MCF 10A (cell line): ENCODE measurements at regions not wholly inside any gene's neighbourhood (a gene's known extent, or its start where the extent isn't known, plus 50 kb on each side); places are given as distances from the start of the nearest gene placed in this dataset.

Experiments
- BruUV-seq: library from RNA; stranded (reverse); fragments of 400-500 nt; replicated peaks from 2 replicates; lab custom pipeline; 2021; lab: Mats Ljungman, UMichigan
- CTCF ChIA-PET: fragments of 300-600 bp; sonication (Branson Sonifier 250); formaldehyde crosslinking; extraction: SDS; loops from one replicate; lab custom pipeline; 2021; ENCODE audit warnings: antibody characterized with exemption, inconsistent platforms; lab: Yijun Ruan, JAX
- POLR2A ChIA-PET: fragments of 300-600, 350-650 bp; sonication (Branson Sonifier 250); formaldehyde crosslinking; extraction: SDS; loops from one replicate; lab custom pipeline; 2020; ENCODE audit warnings: antibody characterized with exemption, inconsistent platforms; lab: Yijun Ruan, JAX
- DNase-seq: peaks from one replicate; pipeline ENCODE4 v3.0.0-alpha.2; 2018; ENCODE audit not compliant: unreplicated experiment
- H3K27ac Mint-ChIP-seq: one replicate; pipeline ENCODE4 v1.8.0; 2022; ENCODE audit warnings: mild to moderate bottlenecking, low read depth, mixed read lengths; ENCODE audit not compliant: unreplicated experiment
- H3K27me3 Mint-ChIP-seq: one replicate; pipeline ENCODE4 v1.8.0; 2022; ENCODE audit warnings: mixed read lengths; ENCODE audit not compliant: insufficient read depth, unreplicated experiment
- H3K36me3 Mint-ChIP-seq: one replicate; pipeline ENCODE4 v1.8.0; 2022; ENCODE audit warnings: mild to moderate bottlenecking, moderate library complexity, mixed read lengths; ENCODE audit not compliant: insufficient read depth, unreplicated experiment
- H3K4me1 Mint-ChIP-seq: one replicate; pipeline ENCODE4 v1.8.0; 2022; ENCODE audit warnings: mixed read lengths; ENCODE audit not compliant: insufficient read depth, unreplicated experiment
- H3K4me3 Mint-ChIP-seq: one replicate; pipeline ENCODE4 v1.8.0; 2022; ENCODE audit warnings: mild to moderate bottlenecking, moderate library complexity, mixed read lengths; ENCODE audit not compliant: unreplicated experiment
- H3K9me3 Mint-ChIP-seq: one replicate; pipeline ENCODE4 v1.8.0; 2022; ENCODE audit warnings: mixed read lengths; ENCODE audit not compliant: unreplicated experiment
- intact Hi-C: fragments of 100-400 bp; cut with micrococcal nuclease; formaldehyde crosslinking; loops from 2 replicates; pipeline ENCODE4 v1.14.1; 2022
- TF ChIP-seq, protein P1 (sequence below): fragments of 200-600 bp; IDR thresholded peaks from one replicate; pipeline ENCODE4 v1.8.0; 2022; ENCODE audit warnings: antibody characterized with exemption, mild to moderate bottlenecking; ENCODE audit not compliant: unreplicated experiment

DNA sequence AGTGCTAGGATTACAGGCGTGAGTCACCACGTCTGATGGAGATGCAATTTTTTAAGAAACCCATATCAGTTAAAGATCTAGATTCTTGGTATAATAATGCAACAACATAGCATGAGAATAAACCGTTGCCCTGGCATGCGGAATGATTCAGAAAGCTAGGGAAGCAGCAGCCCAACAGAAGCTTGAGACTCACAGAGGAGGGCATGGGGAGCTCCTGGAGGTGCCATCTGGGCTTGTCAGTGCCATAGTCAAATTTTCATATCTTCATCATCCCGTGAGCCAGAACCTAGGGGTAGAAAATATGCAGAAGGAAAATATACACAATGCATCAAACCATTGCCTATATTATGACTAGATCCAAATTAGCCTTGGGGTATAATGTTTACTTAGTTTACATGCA, 118.7 kb upstream of the ADAMTS16 start:
- peaks cover 13% of the 10 kb centered on the region for H3K4me1 Mint-ChIP-seq
- no peak overlapping the region for H3K4me3 Mint-ChIP-seq
- intact Hi-C loops: no loop called here
- POLR2A ChIA-PET: no interaction called here
- BruUV-seq: no TSS peak
- no peak for DNase-seq
- CTCF ChIA-PET: interaction anchor here (0.6 to 0.7 kb wide), 2 partner anchors 79 to 690 kb away, joined by 3 to 5 read pairs; no protein-coding TSS in a partner anchor
- H3K27me3 Mint-ChIP-seq: no peaks in the 10 kb centered on the region
- peaks cover 8% of the 10 kb centered on the region for H3K9me3 Mint-ChIP-seq
- H3K36me3 Mint-ChIP-seq: no peaks in the 10 kb centered on the region
- TF ChIP-seq, protein P1, sequence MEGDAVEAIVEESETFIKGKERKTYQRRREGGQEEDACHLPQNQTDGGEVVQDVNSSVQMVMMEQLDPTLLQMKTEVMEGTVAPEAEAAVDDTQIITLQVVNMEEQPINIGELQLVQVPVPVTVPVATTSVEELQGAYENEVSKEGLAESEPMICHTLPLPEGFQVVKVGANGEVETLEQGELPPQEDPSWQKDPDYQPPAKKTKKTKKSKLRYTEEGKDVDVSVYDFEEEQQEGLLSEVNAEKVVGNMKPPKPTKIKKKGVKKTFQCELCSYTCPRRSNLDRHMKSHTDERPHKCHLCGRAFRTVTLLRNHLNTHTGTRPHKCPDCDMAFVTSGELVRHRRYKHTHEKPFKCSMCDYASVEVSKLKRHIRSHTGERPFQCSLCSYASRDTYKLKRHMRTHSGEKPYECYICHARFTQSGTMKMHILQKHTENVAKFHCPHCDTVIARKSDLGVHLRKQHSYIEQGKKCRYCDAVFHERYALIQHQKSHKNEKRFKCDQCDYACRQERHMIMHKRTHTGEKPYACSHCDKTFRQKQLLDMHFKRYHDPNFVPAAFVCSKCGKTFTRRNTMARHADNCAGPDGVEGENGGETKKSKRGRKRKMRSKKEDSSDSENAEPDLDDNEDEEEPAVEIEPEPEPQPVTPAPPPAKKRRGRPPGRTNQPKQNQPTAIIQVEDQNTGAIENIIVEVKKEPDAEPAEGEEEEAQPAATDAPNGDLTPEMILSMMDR: no peak
- H3K27ac Mint-ChIP-seq: no peak overlapping the region

DNA sequence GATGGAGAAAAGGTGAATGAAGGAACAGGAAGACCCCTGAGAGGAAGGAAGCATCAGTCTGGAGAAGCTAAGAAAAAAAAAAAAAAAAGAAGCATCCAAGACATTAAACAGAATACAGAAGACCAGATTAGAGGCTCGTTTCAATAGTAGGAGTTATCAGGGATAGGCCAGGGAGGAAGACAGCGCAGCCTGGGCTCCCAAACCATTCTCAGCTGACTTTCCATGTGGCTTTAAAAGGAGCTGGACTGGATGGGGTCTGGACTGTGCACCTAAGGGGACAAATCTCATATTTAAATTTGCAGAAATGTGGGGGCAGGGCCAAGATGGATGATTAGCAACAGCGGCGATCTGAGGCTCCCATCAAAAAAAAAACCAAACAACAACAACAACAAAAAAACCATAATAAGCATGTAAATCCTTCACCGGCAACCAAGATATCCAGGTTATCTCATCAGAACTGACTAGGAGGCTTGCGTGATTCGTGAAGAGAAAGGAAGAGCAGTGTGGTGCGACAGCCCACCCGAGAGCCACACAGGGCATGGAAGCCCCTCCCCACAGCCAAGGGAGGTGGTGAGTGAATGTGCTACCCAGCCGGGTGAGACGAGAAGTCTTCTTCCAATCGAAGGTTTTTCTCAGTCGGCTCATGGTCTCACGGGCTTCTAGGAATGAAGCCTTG, 114.9 kb upstream of the ADAMTS16 start:
- no peaks in the 10 kb centered on the region for H3K27me3 Mint-ChIP-seq
- intact Hi-C loops: no loop called here
- TF ChIP-seq, protein P1: no peak
- no peak overlapping the region for H3K27ac Mint-ChIP-seq
- no peak for DNase-seq
- H3K4me3 Mint-ChIP-seq: peak overlapping the region; percentile 45
- H3K9me3 Mint-ChIP-seq: peaks cover 8% of the 10 kb centered on the region
- no peaks in the 10 kb centered on the region for H3K36me3 Mint-ChIP-seq
- POLR2A ChIA-PET: interaction anchor here (0.6 kb wide), 1 partner anchor 1611 kb away, joined by 5 read pairs; no protein-coding TSS in a partner anchor
- no TSS peak for BruUV-seq
- CTCF ChIA-PET: no interaction called here
- H3K4me1 Mint-ChIP-seq: peaks cover 6% of the 10 kb centered on the region

DNA sequence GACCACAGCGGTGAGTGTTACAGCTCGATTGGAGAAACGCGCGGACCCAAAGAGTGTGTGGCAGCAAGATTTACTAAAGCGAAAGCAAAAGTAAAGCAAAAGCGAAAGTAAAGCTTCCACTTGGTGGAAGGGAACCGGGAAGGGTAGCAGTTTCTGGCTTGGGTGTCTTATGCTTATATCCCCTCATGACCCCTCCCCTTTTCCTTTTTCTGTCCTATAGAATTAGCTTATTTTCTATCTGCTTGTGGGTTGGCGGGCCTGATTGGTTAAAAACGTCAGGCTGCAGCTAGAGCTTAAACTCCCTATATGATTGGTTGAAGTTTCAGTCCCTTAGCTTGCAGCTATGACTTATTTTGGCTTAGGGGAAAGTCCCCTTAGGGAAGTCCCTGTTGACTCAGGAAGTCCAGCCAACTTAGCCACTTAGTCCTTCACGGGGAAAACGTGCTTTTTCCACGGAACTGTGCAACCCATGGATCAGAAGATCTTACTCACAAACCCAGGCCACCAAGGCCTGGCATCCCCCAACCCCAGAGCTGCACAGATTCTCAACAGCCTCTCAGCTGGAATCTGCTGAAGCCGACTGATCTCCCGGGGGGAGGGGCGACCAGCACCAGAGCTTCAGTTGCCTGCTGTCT, 114.2 kb upstream of the ADAMTS16 start:
- ChIA-PET CTCF (no interaction called here), POLR2A (interaction anchor here (0.6 kb wide), 1 partner anchor 1611 kb away, joined by 5 read pairs; no protein-coding TSS in a partner anchor)
- Mint-ChIP-seq H3K36me3 (no peaks in the 10 kb centered on the region), H3K4me3 (no peak overlapping the region), H3K9me3 (peaks cover 8% of the 10 kb centered on the region), H3K27me3 (no peaks in the 10 kb centered on the region), H3K4me1 (peaks cover 6% of the 10 kb centered on the region), H3K27ac (no peak overlapping the region)
- TF ChIP-seq, protein P1: no peak
- BruUV-seq: no TSS peak
- peak; percentile 9 for DNase-seq
- intact Hi-C loops: no loop called here

DNA sequence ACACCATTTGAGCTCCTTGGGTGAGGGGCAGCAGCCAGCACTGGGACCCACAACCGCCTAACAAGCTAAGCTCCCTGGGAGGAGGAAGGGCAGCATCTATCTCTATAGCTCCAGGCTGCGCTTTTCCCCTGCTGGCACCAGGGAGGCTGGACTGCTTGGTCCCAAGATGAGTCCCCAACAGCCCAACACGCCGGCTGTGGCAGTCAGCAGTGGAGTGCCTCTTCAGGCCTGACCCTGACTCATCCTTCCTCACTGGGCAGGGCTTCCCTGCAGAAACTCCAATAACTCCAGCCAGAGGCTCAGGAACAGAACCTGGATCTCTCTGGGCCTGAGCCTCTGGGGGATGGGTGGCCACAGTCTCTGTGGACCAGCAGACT, 113.7 kb upstream of the ADAMTS16 start:
- H3K9me3 Mint-ChIP-seq: peaks cover 8% of the 10 kb centered on the region
- BruUV-seq: no TSS peak
- peaks cover 6% of the 10 kb centered on the region for H3K4me1 Mint-ChIP-seq
- H3K27me3 Mint-ChIP-seq: no peaks in the 10 kb centered on the region
- H3K36me3 Mint-ChIP-seq: no peaks in the 10 kb centered on the region
- intact Hi-C loops: no loop called here
- ChIA-PET CTCF (no interaction called here), POLR2A (no interaction called here)
- H3K4me3 Mint-ChIP-seq: no peak overlapping the region
- no peak overlapping the region for H3K27ac Mint-ChIP-seq
- DNase-seq: no peak
- TF ChIP-seq, protein P1: no peak
